ENCODE measurements at regions not wholly inside any gene's neighbourhood (a gene's known extent, or its start where the extent isn't known, plus 50 kb on each side); places are given as distances from the start of the nearest gene placed in this dataset.

DNA sequence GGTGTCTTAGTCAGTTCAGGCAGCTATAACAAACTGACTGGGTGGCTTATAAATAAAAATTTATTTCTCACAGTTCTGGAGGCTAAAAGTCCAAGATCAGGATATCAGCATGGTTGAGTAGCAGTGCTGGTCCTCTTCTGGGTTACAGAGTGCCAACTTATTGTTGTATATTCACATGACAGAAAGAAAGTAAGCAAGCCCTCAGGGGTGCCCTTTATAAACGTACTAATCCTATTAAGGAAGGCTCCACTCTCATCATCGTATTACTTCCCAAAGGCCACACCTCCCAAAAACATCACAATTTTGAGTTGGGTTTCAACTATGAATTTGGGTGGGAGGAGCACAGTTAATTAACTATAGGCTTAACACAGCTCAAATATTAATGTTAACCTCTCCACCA lies 653.0 kb downstream of the DIPK2A start:
- TF ChIP-seq EZH2 (IDR thresholded peaks at IDR 0.05; ENCODE audit: low read depth) (no peak), CTCF (conservative IDR thresholded peaks at IDR 0.05) (no peak)
- Histone ChIP-seq H3K36me3 (ENCODE audit: low read depth) (no peaks in the 10 kb centered on the region), H3K9me2 (ENCODE audit: insufficient read depth) (no peaks in the 10 kb centered on the region), H3K79me2 (ENCODE audit: low read depth) (no peaks in the 10 kb centered on the region), H3K27me3 (ENCODE audit: insufficient read depth, low read depth) (no peaks in the 10 kb centered on the region), H2AFZ (no peak overlapping the region), H4K20me1 (ENCODE audit: insufficient read depth) (no peaks in the 10 kb centered on the region), H3F3A (ENCODE audit: insufficient read depth, low read depth) (no peaks in the 10 kb centered on the region), H3K4me1 (replicated peaks; ENCODE audit: insufficient read depth) (no peaks in the 10 kb centered on the region), H3K9me3 (ENCODE audit: insufficient read depth, low read depth) (no peaks in the 10 kb centered on the region), H3K4me2 (no peak overlapping the region), H3K4me3 (no peak overlapping the region), H3K27ac (no peak overlapping the region)
- BruUV-seq (replicated peaks): no TSS peak
- CTCF ChIA-PET: no interaction called here
- POLR2A ChIA-PET (ENCODE audit: unreplicated experiment): no interaction called here
- no peak for DNase-seq
- intact Hi-C loops (cut with micrococcal nuclease; ENCODE audit: unreplicated experiment): no loop called here

GRCh38 chr3:144626835-144627234 lies 655.2 kb downstream of the DIPK2A start:
- no peak for DNase-seq
- H3K4me2 ChIP-seq: no peak overlapping the region
- no peaks in the 10 kb centered on the region for H3F3A ChIP-seq (ENCODE audit: insufficient read depth, low read depth)
- H3K9me3 ChIP-seq (ENCODE audit: insufficient read depth, low read depth): no peaks in the 10 kb centered on the region
- no peak overlapping the region for H3K27ac ChIP-seq
- ChIA-PET CTCF (no interaction called here), POLR2A (ENCODE audit: unreplicated experiment) (no interaction called here)
- H3K4me1 ChIP-seq (replicated peaks; ENCODE audit: insufficient read depth): no peaks in the 10 kb centered on the region
- H2AFZ ChIP-seq: no peak overlapping the region
- no peaks in the 10 kb centered on the region for H4K20me1 ChIP-seq (ENCODE audit: insufficient read depth)
- no peak for TF ChIP-seq EZH2 (IDR thresholded peaks at IDR 0.05; ENCODE audit: low read depth)
- TF ChIP-seq CTCF (conservative IDR thresholded peaks at IDR 0.05): no peak
- H3K9me2 ChIP-seq (ENCODE audit: insufficient read depth): no peaks in the 10 kb centered on the region
- BruUV-seq (replicated peaks): no TSS peak
- intact Hi-C loops (cut with micrococcal nuclease; ENCODE audit: unreplicated experiment): no loop called here
- H3K79me2 ChIP-seq (ENCODE audit: low read depth): no peaks in the 10 kb centered on the region
- H3K4me3 ChIP-seq: no peak overlapping the region
- no peaks in the 10 kb centered on the region for H3K36me3 ChIP-seq (ENCODE audit: low read depth)
- H3K27me3 ChIP-seq (ENCODE audit: insufficient read depth, low read depth): no peaks in the 10 kb centered on the region

DNA sequence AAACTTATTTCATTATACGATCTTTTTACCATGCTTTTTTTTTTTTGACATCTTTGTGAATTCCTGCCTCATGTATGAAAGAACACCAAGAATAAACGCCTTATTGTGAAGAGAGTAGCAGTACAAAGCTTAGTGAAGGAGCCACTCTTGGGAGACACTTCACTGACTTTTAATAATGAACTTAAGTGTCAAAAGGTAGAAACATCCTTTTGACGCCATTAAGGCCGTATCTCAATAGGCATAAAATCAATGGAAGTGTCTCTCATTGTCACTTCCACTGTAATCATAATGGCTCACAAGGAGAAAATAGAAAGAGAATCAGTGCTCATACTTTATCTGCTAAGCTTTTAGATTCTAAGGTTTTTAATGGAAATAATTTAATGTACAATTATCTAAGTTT lies 657.8 kb downstream of the DIPK2A start:
- Histone ChIP-seq H3K4me2 (no peak overlapping the region), H3K36me3 (ENCODE audit: low read depth) (no peaks in the 10 kb centered on the region), H3K27ac (no peak overlapping the region), H3K4me1 (replicated peaks; ENCODE audit: insufficient read depth) (no peaks in the 10 kb centered on the region), H3K79me2 (ENCODE audit: low read depth) (no peaks in the 10 kb centered on the region), H4K20me1 (ENCODE audit: insufficient read depth) (no peaks in the 10 kb centered on the region), H3K9me3 (ENCODE audit: insufficient read depth, low read depth) (no peaks in the 10 kb centered on the region), H3K9me2 (ENCODE audit: insufficient read depth) (no peaks in the 10 kb centered on the region), H3K4me3 (no peak overlapping the region), H2AFZ (no peak overlapping the region), H3F3A (ENCODE audit: insufficient read depth, low read depth) (no peaks in the 10 kb centered on the region), H3K27me3 (ENCODE audit: insufficient read depth, low read depth) (no peaks in the 10 kb centered on the region)
- ChIA-PET POLR2A (ENCODE audit: unreplicated experiment) (no interaction called here), CTCF (no interaction called here)
- TF ChIP-seq CTCF (conservative IDR thresholded peaks at IDR 0.05): no peak
- no peak for TF ChIP-seq EZH2 (IDR thresholded peaks at IDR 0.05; ENCODE audit: low read depth)
- no peak for DNase-seq
- BruUV-seq (replicated peaks): no TSS peak
- intact Hi-C loops (cut with micrococcal nuclease; ENCODE audit: unreplicated experiment): no loop called here

Measured in PC-9 (cell line).